ENCODE measurements at regions not wholly inside any gene's neighbourhood (a gene's known extent, or its start where the extent isn't known, plus 50 kb on each side); places are given as distances from the start of the nearest gene placed in this dataset.

GRCh38 chr7:46791188-46791587 is 790.7 kb downstream of the TNS3 start:
- intact Hi-C loops (cut with DNase I), result no loop called here
- ATAC-seq (no peak), DNase-seq (no peak)
- TF ChIP-seq POLR2A (IDR thresholded peaks at IDR 0.05), result no peak
- TF ChIP-seq CTCF (IDR thresholded peaks at IDR 0.05), result no peak
- Histone ChIP-seq H3K4me1 (no peaks in the 10 kb centered on the region), H3K27ac (no peak overlapping the region), H3K36me3 (no peaks in the 10 kb centered on the region), H3K27me3 (no peaks in the 10 kb centered on the region), H3K9me3 (no peaks in the 10 kb centered on the region), H3K4me3 (no peak overlapping the region)
- WGBS, 4 donors, result 57 to 79% (median 70%) methylated on average over 1 of the region's 1 CpG

GRCh38 chr7:46786995-46787394 is 794.9 kb downstream of the TNS3 start:
- TF ChIP-seq POLR2A (IDR thresholded peaks at IDR 0.05) (no peak), CTCF (IDR thresholded peaks at IDR 0.05) (no peak)
- Histone ChIP-seq H3K4me1 (no peaks in the 10 kb centered on the region), H3K27ac (no peak overlapping the region), H3K36me3 (no peaks in the 10 kb centered on the region), H3K4me3 (no peak overlapping the region), H3K9me3 (no peaks in the 10 kb centered on the region), H3K27me3 (no peaks in the 10 kb centered on the region)
- ATAC-seq (no peak), DNase-seq (no peak)
- WGBS, 4 donors, result 90 to 98% (median 94%) methylated on average over 3 of the region's 3 CpGs
- intact Hi-C loops (cut with DNase I), result no loop called here

DNA sequence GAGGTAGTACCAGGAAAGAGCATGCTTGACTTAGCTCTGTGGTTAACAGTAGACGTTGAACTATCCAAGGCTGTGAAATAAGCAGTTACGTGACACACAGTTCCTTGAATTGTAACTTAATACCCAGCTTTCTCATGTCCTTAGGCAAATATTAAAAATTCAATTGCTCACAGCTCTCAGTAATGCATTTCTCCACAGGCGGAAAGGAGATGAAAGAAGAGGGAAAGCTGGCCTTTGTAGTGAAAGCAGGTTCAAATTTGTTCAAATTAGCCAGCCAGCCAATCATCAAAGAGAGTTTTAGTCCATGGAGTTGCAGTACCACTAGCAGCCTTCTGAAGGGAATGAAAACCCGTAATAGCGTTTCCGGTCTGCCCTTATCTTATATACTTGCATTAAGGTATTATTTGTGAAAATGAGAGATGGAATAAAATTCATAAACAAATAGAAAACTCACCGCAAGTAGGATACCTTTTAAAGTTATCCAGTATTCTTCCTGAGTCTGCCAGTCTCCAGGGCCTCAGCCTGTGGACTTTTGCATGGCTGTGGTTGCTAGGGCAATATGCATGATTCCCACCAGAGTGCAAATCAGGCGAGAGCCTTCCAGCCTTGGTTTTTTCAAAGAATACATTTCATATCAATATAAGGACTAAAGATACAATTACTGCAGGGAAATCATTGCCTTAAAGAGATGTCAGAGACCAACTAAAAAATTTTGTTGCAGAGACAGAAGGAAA is 795.5 kb downstream of the TNS3 start:
- WGBS, 4 donors, result 91 to 94% (median 93%) methylated on average over 8 of the region's 8 CpGs
- H3K9me3 ChIP-seq, result no peaks in the 10 kb centered on the region
- H3K27me3 ChIP-seq, result no peaks in the 10 kb centered on the region
- DNase-seq (no peak), ATAC-seq (no peak)
- no peak overlapping the region for H3K4me3 ChIP-seq
- TF ChIP-seq POLR2A (IDR thresholded peaks at IDR 0.05) (no peak), CTCF (IDR thresholded peaks at IDR 0.05) (peak in 1 of 12 donors; percentile 7)
- no peak overlapping the region for H3K27ac ChIP-seq
- no peaks in the 10 kb centered on the region for H3K36me3 ChIP-seq
- no peaks in the 10 kb centered on the region for H3K4me1 ChIP-seq
- intact Hi-C loops (cut with DNase I), result no loop called here

GRCh38 chr7:46784732-46785131 is 797.2 kb downstream of the TNS3 start:
- Histone ChIP-seq H3K4me1 (no peaks in the 10 kb centered on the region), H3K36me3 (no peaks in the 10 kb centered on the region), H3K27ac (no peak overlapping the region), H3K4me3 (no peak overlapping the region), H3K9me3 (peaks cover 0 to 4% (median 0%) of the 10 kb centered on the region in 12 donors), H3K27me3 (no peaks in the 10 kb centered on the region)
- intact Hi-C loops (cut with DNase I), result no loop called here
- DNase-seq (no peak), ATAC-seq (no peak)
- TF ChIP-seq CTCF (IDR thresholded peaks at IDR 0.05), result no peak
- no peak for TF ChIP-seq POLR2A (IDR thresholded peaks at IDR 0.05)
- WGBS, 4 donors, result 95 to 100% (median 98%) methylated on average over 1 of the region's 1 CpG

Measured in heart left ventricle (tissue), 16 donors.